Upper lobe of left lung (tissue), 4 donors: ENCODE measurements at regions not wholly inside any gene's neighbourhood (a gene's known extent, or its start where the extent isn't known, plus 50 kb on each side); places are given as distances from the start of the nearest gene placed in this dataset.

Experiments
- EP300 ChIP-seq, 4 donors: sonication (generic); formaldehyde crosslinking; IDR thresholded peaks; one replicate each; pipeline ENCODE4 v1.5.1; 2017; ENCODE audit warnings: antibody characterized with exemption in 4 of 4, control low read depth in 2 of 4
- TF ChIP-seq, protein P1 (sequence below), 6 experiments: fragments of 450-650 bp in 4 of 6; fragments of 200-600 bp in 2 of 6; sonication (generic) in 2 of 6; IDR thresholded peaks; one replicate each; pipeline ENCODE4 v1.5.1; 2016 to 2019; ENCODE audit warnings: antibody characterized with exemption in 6 of 6

DNA sequence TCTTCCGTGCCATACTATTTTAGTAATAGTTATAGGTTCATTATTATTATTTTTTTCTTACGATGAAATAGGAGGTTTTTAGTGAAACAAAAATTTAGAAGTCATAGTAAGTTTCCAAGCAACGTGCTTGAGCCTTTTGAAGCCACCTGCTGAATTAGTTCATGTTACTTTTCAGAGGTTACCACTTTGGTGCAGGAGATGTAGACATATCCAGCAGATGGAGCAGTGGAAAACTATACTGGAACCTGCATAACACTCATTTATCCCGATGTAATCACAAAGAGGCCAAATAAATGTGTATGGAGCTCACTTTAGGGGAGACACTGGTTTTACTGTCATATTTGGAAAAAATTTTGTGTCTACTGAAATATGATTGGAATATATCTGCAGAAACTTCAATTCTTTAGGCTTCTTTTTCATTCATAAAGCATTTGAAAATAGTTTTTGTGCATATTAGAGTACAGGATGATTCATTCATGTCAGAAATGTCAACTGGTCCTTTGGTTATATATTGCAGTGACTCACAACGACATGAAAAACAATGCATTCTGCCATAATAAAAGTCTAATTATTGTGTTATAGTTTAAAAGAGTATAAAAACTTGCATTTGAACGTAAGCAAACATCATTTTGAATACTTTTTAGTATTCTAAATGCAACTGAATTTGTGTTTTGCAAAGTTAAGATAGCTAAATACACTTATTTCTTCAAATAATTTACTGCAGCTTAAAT lies 2182.9 kb upstream of the TENM3 start:
- TF ChIP-seq, protein P1, sequence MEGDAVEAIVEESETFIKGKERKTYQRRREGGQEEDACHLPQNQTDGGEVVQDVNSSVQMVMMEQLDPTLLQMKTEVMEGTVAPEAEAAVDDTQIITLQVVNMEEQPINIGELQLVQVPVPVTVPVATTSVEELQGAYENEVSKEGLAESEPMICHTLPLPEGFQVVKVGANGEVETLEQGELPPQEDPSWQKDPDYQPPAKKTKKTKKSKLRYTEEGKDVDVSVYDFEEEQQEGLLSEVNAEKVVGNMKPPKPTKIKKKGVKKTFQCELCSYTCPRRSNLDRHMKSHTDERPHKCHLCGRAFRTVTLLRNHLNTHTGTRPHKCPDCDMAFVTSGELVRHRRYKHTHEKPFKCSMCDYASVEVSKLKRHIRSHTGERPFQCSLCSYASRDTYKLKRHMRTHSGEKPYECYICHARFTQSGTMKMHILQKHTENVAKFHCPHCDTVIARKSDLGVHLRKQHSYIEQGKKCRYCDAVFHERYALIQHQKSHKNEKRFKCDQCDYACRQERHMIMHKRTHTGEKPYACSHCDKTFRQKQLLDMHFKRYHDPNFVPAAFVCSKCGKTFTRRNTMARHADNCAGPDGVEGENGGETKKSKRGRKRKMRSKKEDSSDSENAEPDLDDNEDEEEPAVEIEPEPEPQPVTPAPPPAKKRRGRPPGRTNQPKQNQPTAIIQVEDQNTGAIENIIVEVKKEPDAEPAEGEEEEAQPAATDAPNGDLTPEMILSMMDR (IDR thresholded peaks at IDR 0.05), result no peak
- TF ChIP-seq EP300 (IDR thresholded peaks at IDR 0.05), result no peak
